GM21526 (cell line): ENCODE measurements at regions not wholly inside any gene's neighbourhood (a gene's known extent, or its start where the extent isn't known, plus 50 kb on each side); places are given as distances from the start of the nearest gene placed in this dataset.
"Not testable (repeated sequence)": the region's sequence is repeated elsewhere in the genome, so short reads cannot be mapped to it uniquely, and the experiment has no call there.

Experiments
- ATAC-seq: cut with Tn5 transposase; IDR thresholded peaks from one replicate; pipeline ENCODE4 v1.9.1; 2021; ENCODE audit warnings: moderate library complexity; ENCODE audit not compliant: unreplicated experiment, low FRiP score

GRCh38 chr4:181013162-181013561 lies 1230.0 kb upstream of the TENM3 start:
- no peak for ATAC-seq

- ATAC-seq = no peak
Observed at GRCh38 chr4:181017038-181017437, 1226.2 kb upstream of the TENM3 start.

- no peak for ATAC-seq
Observed at GRCh38 chr4:181018472-181018871, 1224.7 kb upstream of the TENM3 start.

GRCh38 chr4:181018913-181019312 lies 1224.3 kb upstream of the TENM3 start:
- no peak for ATAC-seq

GRCh38 chr4:181020456-181020855 lies 1222.7 kb upstream of the TENM3 start:
- no peak for ATAC-seq

- ATAC-seq = no peak
Observed at GRCh38 chr4:181021213-181021612, 1222.0 kb upstream of the TENM3 start.

- ATAC-seq = not testable (repeated sequence)
Observed at GRCh38 chr4:181030135-181030921, 1212.9 kb upstream of the TENM3 start.

- no peak for ATAC-seq
Observed at GRCh38 chr4:181030961-181031360, 1212.2 kb upstream of the TENM3 start.

- no peak for ATAC-seq
Observed at GRCh38 chr4:181043486-181043885, 1199.7 kb upstream of the TENM3 start.

- ATAC-seq = no peak
Observed at GRCh38 chr4:181046809-181047208, 1196.4 kb upstream of the TENM3 start.

- ATAC-seq = no peak
Observed at GRCh38 chr4:181051931-181052330, 1191.3 kb upstream of the TENM3 start.

- ATAC-seq = no peak
Observed at GRCh38 chr4:181061787-181062186, 1181.4 kb upstream of the TENM3 start.

GRCh38 chr4:181063212-181063611 lies 1180.0 kb upstream of the TENM3 start:
- no peak for ATAC-seq

- ATAC-seq = no peak
Observed at GRCh38 chr4:181077341-181077740, 1165.9 kb upstream of the TENM3 start.

- no peak for ATAC-seq
Observed at GRCh38 chr4:181078196-181078595, 1165.0 kb upstream of the TENM3 start.

- ATAC-seq = no peak
Observed at GRCh38 chr4:181083757-181084361, 1159.3 kb upstream of the TENM3 start.

GRCh38 chr4:181085557-181085956 lies 1157.6 kb upstream of the TENM3 start:
- ATAC-seq = no peak

GRCh38 chr4:181105487-181105886 lies 1137.7 kb upstream of the TENM3 start:
- ATAC-seq = no peak

GRCh38 chr4:181106398-181106797 lies 1136.8 kb upstream of the TENM3 start:
- ATAC-seq = no peak

- no peak for ATAC-seq
Observed at GRCh38 chr4:181108237-181108636, 1135.0 kb upstream of the TENM3 start.

- no peak for ATAC-seq
Observed at GRCh38 chr4:181119186-181119585, 1124.0 kb upstream of the TENM3 start.

- no peak for ATAC-seq
Observed at GRCh38 chr4:181121733-181122132, 1121.5 kb upstream of the TENM3 start.
